ENCODE measurements at regions not wholly inside any gene's neighbourhood (a gene's known extent, or its start where the extent isn't known, plus 50 kb on each side); places are given as distances from the start of the nearest gene placed in this dataset.
"Not testable (repeated sequence)": the region's sequence is repeated elsewhere in the genome, so short reads cannot be mapped to it uniquely, and the experiment has no call there.

DNA sequence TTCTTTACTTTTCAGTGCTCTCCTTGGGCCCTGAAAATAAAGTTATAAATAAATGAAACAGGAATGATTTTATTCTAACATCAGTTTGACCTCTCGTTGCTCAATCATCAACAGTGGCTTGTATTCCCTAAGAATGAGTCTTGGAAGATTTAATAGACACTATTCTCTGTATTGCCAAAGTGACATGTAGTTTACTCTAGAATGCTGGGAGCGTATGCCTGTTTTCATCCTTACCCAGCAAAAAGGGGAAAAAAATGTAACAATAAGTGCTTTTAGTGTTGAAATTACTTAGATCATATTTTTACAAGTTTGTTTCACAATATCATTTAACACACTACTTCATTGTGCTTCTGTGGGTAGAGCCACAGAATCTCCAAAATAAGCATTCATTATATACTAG lies 240.6 kb upstream of the CWC22 start:
- Histone ChIP-seq H3K4me3 (replicated peaks; ENCODE audit: insufficient read depth, low read length) (no peak overlapping the region), H3K27ac (replicated peaks) (no peak overlapping the region), H3K27me3 (ENCODE audit: insufficient read depth, poor library complexity, severe bottlenecking) (no peaks in the 10 kb centered on the region)
- TF ChIP-seq, protein P1, sequence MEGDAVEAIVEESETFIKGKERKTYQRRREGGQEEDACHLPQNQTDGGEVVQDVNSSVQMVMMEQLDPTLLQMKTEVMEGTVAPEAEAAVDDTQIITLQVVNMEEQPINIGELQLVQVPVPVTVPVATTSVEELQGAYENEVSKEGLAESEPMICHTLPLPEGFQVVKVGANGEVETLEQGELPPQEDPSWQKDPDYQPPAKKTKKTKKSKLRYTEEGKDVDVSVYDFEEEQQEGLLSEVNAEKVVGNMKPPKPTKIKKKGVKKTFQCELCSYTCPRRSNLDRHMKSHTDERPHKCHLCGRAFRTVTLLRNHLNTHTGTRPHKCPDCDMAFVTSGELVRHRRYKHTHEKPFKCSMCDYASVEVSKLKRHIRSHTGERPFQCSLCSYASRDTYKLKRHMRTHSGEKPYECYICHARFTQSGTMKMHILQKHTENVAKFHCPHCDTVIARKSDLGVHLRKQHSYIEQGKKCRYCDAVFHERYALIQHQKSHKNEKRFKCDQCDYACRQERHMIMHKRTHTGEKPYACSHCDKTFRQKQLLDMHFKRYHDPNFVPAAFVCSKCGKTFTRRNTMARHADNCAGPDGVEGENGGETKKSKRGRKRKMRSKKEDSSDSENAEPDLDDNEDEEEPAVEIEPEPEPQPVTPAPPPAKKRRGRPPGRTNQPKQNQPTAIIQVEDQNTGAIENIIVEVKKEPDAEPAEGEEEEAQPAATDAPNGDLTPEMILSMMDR (IDR thresholded peaks at IDR 0.05; ENCODE audit: insufficient read depth, low read length) = no peak
- TF ChIP-seq, protein P2, sequence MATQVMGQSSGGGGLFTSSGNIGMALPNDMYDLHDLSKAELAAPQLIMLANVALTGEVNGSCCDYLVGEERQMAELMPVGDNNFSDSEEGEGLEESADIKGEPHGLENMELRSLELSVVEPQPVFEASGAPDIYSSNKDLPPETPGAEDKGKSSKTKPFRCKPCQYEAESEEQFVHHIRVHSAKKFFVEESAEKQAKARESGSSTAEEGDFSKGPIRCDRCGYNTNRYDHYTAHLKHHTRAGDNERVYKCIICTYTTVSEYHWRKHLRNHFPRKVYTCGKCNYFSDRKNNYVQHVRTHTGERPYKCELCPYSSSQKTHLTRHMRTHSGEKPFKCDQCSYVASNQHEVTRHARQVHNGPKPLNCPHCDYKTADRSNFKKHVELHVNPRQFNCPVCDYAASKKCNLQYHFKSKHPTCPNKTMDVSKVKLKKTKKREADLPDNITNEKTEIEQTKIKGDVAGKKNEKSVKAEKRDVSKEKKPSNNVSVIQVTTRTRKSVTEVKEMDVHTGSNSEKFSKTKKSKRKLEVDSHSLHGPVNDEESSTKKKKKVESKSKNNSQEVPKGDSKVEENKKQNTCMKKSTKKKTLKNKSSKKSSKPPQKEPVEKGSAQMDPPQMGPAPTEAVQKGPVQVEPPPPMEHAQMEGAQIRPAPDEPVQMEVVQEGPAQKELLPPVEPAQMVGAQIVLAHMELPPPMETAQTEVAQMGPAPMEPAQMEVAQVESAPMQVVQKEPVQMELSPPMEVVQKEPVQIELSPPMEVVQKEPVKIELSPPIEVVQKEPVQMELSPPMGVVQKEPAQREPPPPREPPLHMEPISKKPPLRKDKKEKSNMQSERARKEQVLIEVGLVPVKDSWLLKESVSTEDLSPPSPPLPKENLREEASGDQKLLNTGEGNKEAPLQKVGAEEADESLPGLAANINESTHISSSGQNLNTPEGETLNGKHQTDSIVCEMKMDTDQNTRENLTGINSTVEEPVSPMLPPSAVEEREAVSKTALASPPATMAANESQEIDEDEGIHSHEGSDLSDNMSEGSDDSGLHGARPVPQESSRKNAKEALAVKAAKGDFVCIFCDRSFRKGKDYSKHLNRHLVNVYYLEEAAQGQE (IDR thresholded peaks at IDR 0.05; ENCODE audit: insufficient replicate concordance, low read depth) = no peak
- TF ChIP-seq POLR2AphosphoS5 (IDR thresholded peaks at IDR 0.05; ENCODE audit: low read depth) = no peak
- no peak for TF ChIP-seq SPI1 (IDR thresholded peaks at IDR 0.05; ENCODE audit: borderline replicate concordance, low read depth)
- TF ChIP-seq GABPA (IDR thresholded peaks at IDR 0.05; ENCODE audit: low read depth) = no peak
- no peak for DNase-seq (ENCODE audit: low read depth in 1 of 2, low spot score in 1 of 2)

DNA sequence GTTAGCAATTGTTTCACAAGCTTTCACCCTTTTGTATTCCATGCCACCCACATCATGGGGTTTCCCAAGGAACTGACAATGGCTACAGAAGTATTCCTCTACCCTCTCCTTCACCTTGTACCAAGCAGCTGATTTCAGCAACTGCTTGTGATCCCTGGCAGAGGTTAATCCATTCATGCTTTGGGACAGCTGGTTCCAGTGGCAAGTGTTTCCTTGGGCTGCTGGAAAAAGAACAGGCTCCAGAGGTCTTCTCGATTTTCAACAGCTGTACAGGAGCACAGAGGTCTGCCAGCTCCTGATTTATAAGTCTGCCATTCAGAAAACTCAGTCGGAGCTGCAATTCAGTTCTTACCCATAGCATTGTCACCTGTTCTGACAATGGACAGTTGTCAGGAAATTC lies 239.2 kb upstream of the CWC22 start:
- no peak overlapping the region for H3K4me3 ChIP-seq (replicated peaks; ENCODE audit: insufficient read depth, low read length)
- TF ChIP-seq POLR2AphosphoS5 (IDR thresholded peaks at IDR 0.05; ENCODE audit: low read depth) (no peak), GABPA (IDR thresholded peaks at IDR 0.05; ENCODE audit: low read depth) (no peak), SPI1 (IDR thresholded peaks at IDR 0.05; ENCODE audit: borderline replicate concordance, low read depth) (no peak)
- TF ChIP-seq, protein P1 (IDR thresholded peaks at IDR 0.05; ENCODE audit: insufficient read depth, low read length) = no peak
- TF ChIP-seq, protein P2 (IDR thresholded peaks at IDR 0.05; ENCODE audit: insufficient replicate concordance, low read depth) = no peak
- no peak for DNase-seq (ENCODE audit: low read depth in 1 of 2, low spot score in 1 of 2)

DNA sequence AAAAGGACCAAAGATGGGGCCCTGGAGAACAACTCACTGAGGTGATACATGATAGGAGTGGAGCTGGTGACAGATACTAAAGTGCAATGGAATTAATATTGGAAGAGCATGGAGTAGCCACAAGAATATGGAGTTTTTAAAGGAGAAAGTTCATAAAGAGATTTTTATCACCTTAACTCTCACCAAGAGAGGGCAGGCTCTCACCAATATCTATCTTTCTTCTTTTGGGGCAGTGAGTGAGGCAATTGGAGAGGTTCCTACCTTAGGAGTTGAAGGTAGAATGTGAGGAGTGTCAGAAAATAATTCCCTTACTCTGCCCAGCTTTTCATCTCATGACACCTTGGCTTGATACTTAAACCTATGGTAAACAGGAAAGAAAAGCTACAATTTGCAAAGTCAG lies 233.7 kb upstream of the CWC22 start:
- TF ChIP-seq GABPA (IDR thresholded peaks at IDR 0.05; ENCODE audit: low read depth) (no peak), POLR2AphosphoS5 (IDR thresholded peaks at IDR 0.05; ENCODE audit: low read depth) (no peak)
- no peak overlapping the region for H3K4me3 ChIP-seq (replicated peaks; ENCODE audit: insufficient read depth, low read length)
- H3K27me3 ChIP-seq (ENCODE audit: insufficient read depth, poor library complexity, severe bottlenecking) = no peaks in the 10 kb centered on the region
- no peak for DNase-seq (ENCODE audit: low read depth in 1 of 2, low spot score in 1 of 2)
- H3K27ac ChIP-seq (replicated peaks) = no peak overlapping the region

More for the DNA sequence above, 239.2 kb upstream of the CWC22 start:
- Histone ChIP-seq H3K27ac (replicated peaks) (no peak overlapping the region), H3K27me3 (ENCODE audit: insufficient read depth, poor library complexity, severe bottlenecking) (no peaks in the 10 kb centered on the region)

DNA sequence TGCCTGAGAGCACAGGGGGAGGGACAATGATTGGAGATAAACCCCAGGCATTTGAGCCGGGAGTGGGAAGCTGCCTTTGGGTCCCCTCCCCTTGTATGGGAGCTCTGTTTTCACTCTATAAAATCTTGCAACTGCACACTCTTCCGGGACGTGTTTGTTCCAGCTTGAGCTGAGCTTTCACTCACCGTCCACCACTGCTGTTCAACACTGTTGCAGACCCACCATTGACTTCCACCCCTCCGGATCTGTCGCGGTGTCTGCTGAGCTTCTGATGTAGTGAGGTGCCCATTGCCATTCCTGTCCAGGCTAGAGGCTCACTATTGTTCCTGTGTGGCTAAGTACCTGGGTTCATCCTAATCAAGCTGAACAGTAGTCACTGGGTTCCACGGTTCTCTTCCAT lies 231.6 kb upstream of the CWC22 start:
- DNase-seq (ENCODE audit: low read depth in 1 of 2, low spot score in 1 of 2) = no peak
- no peak overlapping the region for H3K27ac ChIP-seq (replicated peaks)
- H3K4me3 ChIP-seq (replicated peaks; ENCODE audit: insufficient read depth, low read length) = no peak overlapping the region
- no peaks in the 10 kb centered on the region for H3K27me3 ChIP-seq (ENCODE audit: insufficient read depth, poor library complexity, severe bottlenecking)
- TF ChIP-seq, protein P2 (IDR thresholded peaks at IDR 0.05; ENCODE audit: insufficient replicate concordance, low read depth) = no peak
- TF ChIP-seq GABPA (IDR thresholded peaks at IDR 0.05; ENCODE audit: low read depth) (no peak), POLR2AphosphoS5 (IDR thresholded peaks at IDR 0.05; ENCODE audit: low read depth) (no peak), SPI1 (IDR thresholded peaks at IDR 0.05; ENCODE audit: borderline replicate concordance, low read depth) (no peak)
- TF ChIP-seq, protein P1 (IDR thresholded peaks at IDR 0.05; ENCODE audit: insufficient read depth, low read length) = no peak

DNA sequence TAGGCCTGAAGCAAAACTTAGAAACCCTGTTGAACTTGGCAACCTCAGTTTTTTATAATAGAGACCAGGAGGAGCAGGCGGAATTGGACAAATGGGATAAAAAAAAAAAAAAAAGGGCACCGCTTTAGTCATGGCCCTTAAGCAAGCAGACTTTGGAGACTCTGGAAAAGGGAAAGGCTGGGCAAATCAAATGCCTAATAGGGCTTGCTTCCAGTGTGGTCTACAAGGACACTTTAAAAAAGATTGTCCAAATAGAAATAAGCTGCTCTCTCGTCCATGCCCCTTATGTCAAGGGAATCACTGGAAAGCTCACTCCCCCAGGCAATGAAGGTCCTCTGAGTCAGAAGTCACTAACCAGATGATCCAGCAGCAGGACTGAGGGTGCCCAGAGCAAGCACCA lies 229.0 kb upstream of the CWC22 start:
- not testable (repeated sequence) for H3K27me3 ChIP-seq (ENCODE audit: insufficient read depth, poor library complexity, severe bottlenecking); H3K27ac ChIP-seq (replicated peaks); H3K4me3 ChIP-seq (replicated peaks; ENCODE audit: insufficient read depth, low read length); DNase-seq (ENCODE audit: low read depth in 1 of 2, low spot score in 1 of 2)

DNA sequence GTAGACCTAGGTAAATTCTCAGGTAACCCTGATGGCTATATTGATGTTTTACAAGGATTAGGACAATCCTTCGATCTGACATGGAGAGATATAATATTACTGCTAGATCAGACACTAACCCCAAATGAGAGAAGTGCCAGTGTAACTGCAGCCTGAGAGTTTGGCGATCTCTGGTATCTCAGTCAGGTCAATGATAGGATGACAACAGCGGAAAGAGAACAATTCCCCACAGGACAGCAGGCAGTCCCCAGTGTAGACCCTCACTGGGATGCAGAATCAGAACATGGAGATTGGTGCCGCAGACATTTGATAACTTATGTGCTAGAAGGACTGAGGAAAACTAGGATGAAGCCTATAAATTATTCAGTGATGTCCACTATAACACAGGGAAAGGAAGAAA lies 228.4 kb upstream of the CWC22 start:
- not testable (repeated sequence) for H3K4me3 ChIP-seq (replicated peaks; ENCODE audit: insufficient read depth, low read length); H3K27me3 ChIP-seq (ENCODE audit: insufficient read depth, poor library complexity, severe bottlenecking); H3K27ac ChIP-seq (replicated peaks); DNase-seq (ENCODE audit: low read depth in 1 of 2, low spot score in 1 of 2)
